IMR-90 (cell line): ENCODE measurements at regions not wholly inside any gene's neighbourhood (a gene's known extent, or its start where the extent isn't known, plus 50 kb on each side); places are given as distances from the start of the nearest gene placed in this dataset.

Source experiments
- ATAC-seq: fragments of 200-7000 bp; cut with Tn5 transposase; 2 replicates; pipeline ENCODE4 v1.9.1; 2020; ENCODE audit warnings: low read depth, mild to moderate bottlenecking, moderate library complexity
- BruUV-seq: library from RNA; stranded (reverse); fragments of 400-500 nt; replicated peaks from 2 replicates; lab custom pipeline; 2021; lab: Mats Ljungman, UMichigan
- CTCF ChIA-PET: fragments of 300-600 bp; formaldehyde crosslinking; extraction: SDS; loops from one replicate; lab custom pipeline; 2021; ENCODE audit warnings: antibody characterized with exemption; lab: Yijun Ruan, JAX
- POLR2A ChIA-PET: fragments of 300-600 bp; sonication (Branson Sonifier 250); formaldehyde crosslinking; loops from one replicate; lab custom pipeline; 2022; ENCODE audit warnings: antibody characterized with exemption; ENCODE audit not compliant: unreplicated experiment; lab: Charles Lee
- DNase-seq: peaks from one replicate; pipeline ENCODE4 v3.0.0; 2013
- H2AFZ ChIP-seq: replicated peaks from 2 replicates; pipeline ENCODE3; 2013; ENCODE audit warnings: low read length, mild to moderate bottlenecking; ENCODE audit not compliant: poor library complexity
- H2AK5ac ChIP-seq: 2 replicates; pipeline ENCODE4 v1.6.1; 2013; ENCODE audit warnings: low read depth, low read length, inconsistent platforms
- H2AK9ac ChIP-seq: replicated peaks from 2 replicates; pipeline ENCODE3; 2013; ENCODE audit warnings: mild to moderate bottlenecking, low read depth, low read length, moderate library complexity; ENCODE audit not compliant: poor library complexity
- H2BK120ac ChIP-seq: 2 replicates; pipeline ENCODE4 v1.6.1; 2013; ENCODE audit warnings: low read depth, low read length, inconsistent platforms
- H2BK15ac ChIP-seq: 3 replicates; pipeline ENCODE4 v1.6.1; 2013; ENCODE audit warnings: low read depth, low read length, inconsistent platforms
- H2BK20ac ChIP-seq: 2 replicates; pipeline ENCODE4 v1.6.1; 2013; ENCODE audit warnings: low read depth, mild to moderate bottlenecking, inconsistent platforms, low read length, moderate library complexity
- H2BK5ac ChIP-seq: 2 replicates; pipeline ENCODE4 v1.6.1; 2013; ENCODE audit warnings: mild to moderate bottlenecking, low read depth, low read length, inconsistent platforms; ENCODE audit not compliant: poor library complexity, severe bottlenecking
- H3K14ac ChIP-seq: replicated peaks from 2 replicates; pipeline ENCODE4 v1.6.1; 2013; ENCODE audit warnings: low read depth, low read length, inconsistent platforms
- H3K18ac ChIP-seq: 2 replicates; pipeline ENCODE4 v1.6.1; 2013; ENCODE audit warnings: low read depth, low read length, control low read depth
- H3K23ac ChIP-seq: 2 replicates; pipeline ENCODE4 v1.6.1; 2013; ENCODE audit warnings: low read depth, low read length, inconsistent platforms
- H3K27ac ChIP-seq: 2 replicates; pipeline ENCODE4 v1.5.1; 2013; ENCODE audit warnings: mild to moderate bottlenecking, control low read depth, low read length; ENCODE audit not compliant: insufficient read depth
- H3K27me3 ChIP-seq: 2 replicates; pipeline ENCODE4 v1.6.1; 2013; ENCODE audit warnings: low read length; ENCODE audit not compliant: control insufficient read depth, insufficient read depth
- H3K36me3 ChIP-seq: 2 replicates; pipeline ENCODE4 v1.6.1; 2013; ENCODE audit warnings: low read length, mixed read lengths; ENCODE audit not compliant: control insufficient read depth, insufficient read depth
- H3K4ac ChIP-seq: 2 replicates; pipeline ENCODE4 v1.6.1; 2013; ENCODE audit warnings: low read depth, low read length, inconsistent platforms
- H3K4me1 ChIP-seq: 2 replicates; pipeline ENCODE4 v1.6.1; 2013; ENCODE audit warnings: low read length, mixed read lengths; ENCODE audit not compliant: control insufficient read depth, insufficient read depth
- H3K4me2 ChIP-seq: 2 replicates; pipeline ENCODE4 v1.6.1; 2013; ENCODE audit warnings: low read depth, mild to moderate bottlenecking, control low read depth, low read length, moderate library complexity
- H3K4me3 ChIP-seq: 2 replicates; pipeline ENCODE4 v1.5.1; 2013; ENCODE audit warnings: low read depth, mild to moderate bottlenecking, control low read depth, low read length, moderate library complexity; ENCODE audit not compliant: insufficient read depth
- H3K56ac ChIP-seq: 2 replicates; pipeline ENCODE4 v1.6.1; 2013; ENCODE audit warnings: low read length, inconsistent platforms; ENCODE audit not compliant: insufficient read depth; ENCODE audit errors: extremely low read depth
- H3K79me1 ChIP-seq, 2 experiments: 2 replicates each; pipeline ENCODE4 v1.6.1; 2013; ENCODE audit warnings: low read length in 2 of 2, inconsistent platforms in 1 of 2, low read depth in 1 of 2
- H3K9ac ChIP-seq: 2 replicates; pipeline ENCODE4 v1.6.1; 2013; ENCODE audit warnings: low read depth, low read length, control low read depth
- H3K9me1 ChIP-seq: 2 replicates; pipeline ENCODE4 v1.6.1; 2013; ENCODE audit warnings: low read length, inconsistent platforms; ENCODE audit not compliant: insufficient read depth
- H3K9me3 ChIP-seq: 2 replicates; pipeline ENCODE4 v1.6.1; 2013; ENCODE audit warnings: low read length; ENCODE audit not compliant: control insufficient read depth, insufficient read depth
- H4K20me1 ChIP-seq: 2 replicates; pipeline ENCODE4 v1.6.1; 2013; ENCODE audit warnings: low read length, inconsistent platforms; ENCODE audit not compliant: insufficient read depth
- H4K5ac ChIP-seq: 2 replicates; pipeline ENCODE4 v1.6.1; 2013; ENCODE audit warnings: mild to moderate bottlenecking, low read depth, low read length, control low read depth
- H4K8ac ChIP-seq, 2 experiments: 2 replicates each; pipeline ENCODE4 v1.6.1; 2013; ENCODE audit warnings: low read depth in 2 of 2, low read length in 2 of 2, control low read depth in 1 of 2, inconsistent platforms in 1 of 2
- H4K91ac ChIP-seq: 2 replicates; pipeline ENCODE4 v1.6.1; 2013; ENCODE audit warnings: low read depth, low read length, inconsistent platforms; ENCODE audit not compliant: insufficient read depth
- CEBPB ChIP-seq: IDR thresholded peaks from 2 replicates; pipeline ENCODE4 v1.6.1; 2012; ENCODE audit warnings: low read depth, low read length, improper control_type of control experiment
- CHD1 ChIP-seq: IDR thresholded peaks from 2 replicates; pipeline ENCODE4 v1.6.1; 2012; ENCODE audit warnings: low read depth, low read length, improper control_type of control experiment
- CTCF ChIP-seq: conservative IDR thresholded peaks from 2 replicates; pipeline ENCODE4 v1.5.1; 2012; ENCODE audit warnings: mild to moderate bottlenecking, low read depth, low read length, improper control_type of control experiment
- FOS ChIP-seq: fragments of 150-350 bp; IDR thresholded peaks from 2 replicates; pipeline ENCODE4 v1.6.1; 2016; ENCODE audit warnings: low read depth, low read length
- MXI1 ChIP-seq: IDR thresholded peaks from 2 replicates; pipeline ENCODE4 v1.6.1; 2012; ENCODE audit warnings: low read depth, mild to moderate bottlenecking, low read length, moderate library complexity, borderline replicate concordance
- RCOR1 ChIP-seq: IDR thresholded peaks from 2 replicates; pipeline ENCODE4 v1.6.1; 2012; ENCODE audit warnings: mild to moderate bottlenecking, low read length, improper control_type of control experiment; ENCODE audit not compliant: insufficient replicate concordance
- RFX5 ChIP-seq: IDR thresholded peaks from 2 replicates; pipeline ENCODE4 v1.8.0; 2012; ENCODE audit warnings: low read depth, mild to moderate bottlenecking, low read length, moderate library complexity
- SMC3 ChIP-seq: fragments of 150-350 bp; IDR thresholded peaks from 2 replicates; pipeline ENCODE4 v1.6.1; 2016; ENCODE audit warnings: low read depth, mild to moderate bottlenecking, antibody characterized with exemption, low read length, moderate library complexity
- WGBS, 2 experiments: methylation state at CpG; one replicate each; pipeline versions ENCODE4 v1.1.5 to v1.1.7; 2013; ENCODE audit warnings: missing lambda C conversion rate in 2 of 2; ENCODE audit not compliant: insufficient read length in 1 of 2; ENCODE audit errors: extremely low coverage in 2 of 2; 5-methylcytosine and 5-hydroxymethylcytosine counted together
- dilution Hi-C: fragments of 300-500 bp; cut with HindIII; formaldehyde crosslinking; loops from one replicate; pipeline ENCODE4 v1.14.3; 2018; ENCODE audit warnings: low sequenced_read_pairs; ENCODE audit not compliant: unreplicated experiment
- in situ Hi-C: fragments of 300-500 bp; cut with MboI; formaldehyde crosslinking; loops from 3 replicates; pipeline ENCODE4 v1.14.3; 2019; ENCODE audit warnings: low sequenced_read_pairs, inconsistent platforms, mixed read lengths
- intact Hi-C: fragments of 100-400 bp; cut with micrococcal nuclease; formaldehyde crosslinking; loops from 2 replicates; pipeline ENCODE4 v1.10.0; 2022
- TF ChIP-seq, protein P1 (sequence below): fragments of 150-350 bp; IDR thresholded peaks from 2 replicates; pipeline ENCODE4 v1.6.1; 2017; ENCODE audit warnings: mild to moderate bottlenecking, antibody characterized with exemption, low read length, low read depth

- H3K4ac ChIP-seq: no peak overlapping the region
- no peak overlapping the region for H3K9ac ChIP-seq
- H4K91ac ChIP-seq: no peak overlapping the region
- no peaks in the 10 kb centered on the region for H3K27me3 ChIP-seq
- no peak overlapping the region for H4K5ac ChIP-seq
- no peak overlapping the region for H2AK9ac ChIP-seq
- H2BK15ac ChIP-seq: no peak overlapping the region
- no peak for DNase-seq
- ChIA-PET CTCF (interaction anchor here (0.9 kb wide), 1 partner anchor 38 kb away, joined by 3 read pairs; no protein-coding TSS in a partner anchor), POLR2A (no interaction called here)
- H3K23ac ChIP-seq: no peak overlapping the region
- H3K4me3 ChIP-seq: no peak overlapping the region
- WGBS, 2 experiments: no CpG with 5 or more reads among the region's 3 CpGs
- no peak overlapping the region for H2BK5ac ChIP-seq
- no peaks in the 10 kb centered on the region; the same call in 1 of the 2 replicates for H4K20me1 ChIP-seq
- no peak overlapping the region for H3K56ac ChIP-seq
- no peak overlapping the region for H2BK120ac ChIP-seq
- H3K27ac ChIP-seq: no peak overlapping the region
- in situ Hi-C loops (no loop called here), dilution Hi-C loops (no loop called here), intact Hi-C loops (no loop called here)
- no peak overlapping the region for H4K8ac ChIP-seq
- no TSS peak for BruUV-seq
- peaks cover 15% of the 10 kb centered on the region for H3K9me1 ChIP-seq
- H3K36me3 ChIP-seq: no peaks in the 10 kb centered on the region
- TF ChIP-seq CTCF (no peak), SMC3 (no peak), MXI1 (no peak), RFX5 (no peak), CHD1 (no peak), FOS (no peak), CEBPB (no peak), RCOR1 (no peak)
- TF ChIP-seq, protein P1, sequence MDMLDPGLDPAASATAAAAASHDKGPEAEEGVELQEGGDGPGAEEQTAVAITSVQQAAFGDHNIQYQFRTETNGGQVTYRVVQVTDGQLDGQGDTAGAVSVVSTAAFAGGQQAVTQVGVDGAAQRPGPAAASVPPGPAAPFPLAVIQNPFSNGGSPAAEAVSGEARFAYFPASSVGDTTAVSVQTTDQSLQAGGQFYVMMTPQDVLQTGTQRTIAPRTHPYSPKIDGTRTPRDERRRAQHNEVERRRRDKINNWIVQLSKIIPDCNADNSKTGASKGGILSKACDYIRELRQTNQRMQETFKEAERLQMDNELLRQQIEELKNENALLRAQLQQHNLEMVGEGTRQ: no peak
- no peak overlapping the region for H3K18ac ChIP-seq
- no peak overlapping the region for H2BK20ac ChIP-seq
- ATAC-seq: no peak
- H3K14ac ChIP-seq: no peak overlapping the region
- peaks cover 6% of the 10 kb centered on the region for H3K9me3 ChIP-seq
- H3K4me2 ChIP-seq: no peak overlapping the region
- H2AK5ac ChIP-seq: no peak overlapping the region
- no peak overlapping the region for H2AFZ ChIP-seq
- peaks cover 2% of the 10 kb centered on the region; the same call in 1 of the 2 replicates for H3K4me1 ChIP-seq
- H3K79me1 ChIP-seq: peaks cover 0 to 56% of the 10 kb centered on the region in 2 experiments
Measured at GRCh38 chr11:69994810-69995209, 83.3 kb upstream of the ANO1 start.
